ENCODE measurements at regions not wholly inside any gene's neighbourhood (a gene's known extent, or its start where the extent isn't known, plus 50 kb on each side); places are given as distances from the start of the nearest gene placed in this dataset.

- no peak for DNase-seq (ENCODE audit: low read depth)
Observed at GRCh38 chr21:16013570-16013969, 283.8 kb downstream of the USP25 start.

DNA sequence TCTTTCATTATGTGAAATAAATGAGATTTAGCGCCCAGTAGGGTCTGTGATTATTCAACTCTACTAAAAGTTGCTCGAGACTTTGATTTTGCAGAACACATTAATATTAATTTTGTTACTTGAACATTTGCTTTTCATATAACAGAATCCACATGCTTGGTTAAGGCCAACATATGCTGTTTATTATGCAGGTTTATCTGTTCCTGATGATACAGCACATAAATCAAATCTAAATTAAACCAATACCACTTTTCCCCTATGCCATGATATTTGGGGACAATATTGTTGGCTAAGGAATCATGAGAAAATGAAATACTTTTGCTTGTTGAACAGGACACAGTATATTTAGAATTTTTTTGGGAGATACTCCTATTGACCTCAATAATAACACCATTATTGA, 291.1 kb downstream of the USP25 start:
- DNase-seq (ENCODE audit: low read depth): no peak

- no peak for DNase-seq (ENCODE audit: low read depth)
Observed at GRCh38 chr21:16022116-16022515, 292.3 kb downstream of the USP25 start.

DNA sequence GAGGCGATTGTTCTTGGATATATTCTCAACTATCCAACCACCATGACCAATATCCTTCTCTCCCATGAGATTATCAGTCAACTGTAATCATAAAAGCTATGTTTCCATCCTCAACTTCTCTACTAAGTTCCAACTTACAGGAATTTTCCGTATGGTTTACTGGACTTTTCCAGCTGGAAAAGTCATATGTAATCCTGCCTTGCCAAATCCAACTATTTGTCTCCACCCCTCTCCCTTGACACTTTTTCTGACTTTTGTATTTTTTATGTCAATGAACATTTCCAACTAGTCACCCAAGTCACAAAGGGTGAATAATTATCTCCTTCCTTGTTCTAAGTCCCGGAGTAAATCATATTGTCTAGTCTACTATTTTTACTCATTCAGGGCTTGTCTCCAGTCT, 293.1 kb downstream of the USP25 start:
- DNase-seq (ENCODE audit: low read depth): no peak

- DNase-seq (ENCODE audit: low read depth): no peak
Observed at GRCh38 chr21:16028142-16028541, 298.4 kb downstream of the USP25 start.

DNA sequence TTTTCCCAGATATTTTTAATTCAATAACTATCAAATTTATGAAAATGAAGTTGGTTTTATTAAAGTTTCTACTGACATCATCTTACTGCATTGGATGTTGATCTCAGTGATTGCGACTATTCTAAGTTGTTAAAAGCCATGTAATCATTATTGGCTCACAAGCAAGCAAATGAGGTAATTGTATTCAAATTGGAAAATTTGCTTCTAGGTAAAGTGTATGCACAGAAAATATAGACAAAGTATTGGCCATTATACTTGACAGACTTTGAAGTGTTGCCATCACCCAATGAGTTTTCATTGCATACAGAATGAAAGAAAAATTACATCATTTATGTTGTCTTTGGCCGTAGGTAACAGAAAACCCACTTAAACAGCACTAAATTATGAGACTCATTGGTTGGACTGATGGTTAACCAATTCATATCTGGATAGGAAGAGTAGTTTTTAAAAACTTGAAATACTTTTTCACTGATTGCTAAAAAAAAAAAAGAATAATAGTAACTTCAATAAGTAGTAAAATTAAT, 299.2 kb downstream of the USP25 start:
- DNase-seq (ENCODE audit: low read depth): no peak

DNA sequence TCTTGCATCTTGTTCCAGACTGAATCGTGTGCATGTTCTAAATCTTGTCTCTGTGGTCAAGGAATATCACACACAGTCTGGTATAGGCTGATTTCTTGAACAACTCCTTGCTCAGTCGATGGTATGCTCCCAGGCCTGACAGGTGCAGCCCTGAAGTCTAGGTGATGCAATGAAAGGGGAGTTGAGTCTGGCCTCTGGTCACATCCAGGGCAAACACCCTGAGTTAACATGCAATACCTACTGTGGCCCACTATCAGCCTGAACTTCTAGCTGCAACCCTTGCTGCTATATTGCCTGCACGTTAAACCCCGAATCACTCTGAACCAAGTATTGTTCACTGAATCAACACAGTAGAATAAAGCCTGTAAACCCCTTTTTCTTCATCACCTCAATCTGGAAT, 303.4 kb downstream of the USP25 start:
- DNase-seq (ENCODE audit: low read depth): no peak

DNA sequence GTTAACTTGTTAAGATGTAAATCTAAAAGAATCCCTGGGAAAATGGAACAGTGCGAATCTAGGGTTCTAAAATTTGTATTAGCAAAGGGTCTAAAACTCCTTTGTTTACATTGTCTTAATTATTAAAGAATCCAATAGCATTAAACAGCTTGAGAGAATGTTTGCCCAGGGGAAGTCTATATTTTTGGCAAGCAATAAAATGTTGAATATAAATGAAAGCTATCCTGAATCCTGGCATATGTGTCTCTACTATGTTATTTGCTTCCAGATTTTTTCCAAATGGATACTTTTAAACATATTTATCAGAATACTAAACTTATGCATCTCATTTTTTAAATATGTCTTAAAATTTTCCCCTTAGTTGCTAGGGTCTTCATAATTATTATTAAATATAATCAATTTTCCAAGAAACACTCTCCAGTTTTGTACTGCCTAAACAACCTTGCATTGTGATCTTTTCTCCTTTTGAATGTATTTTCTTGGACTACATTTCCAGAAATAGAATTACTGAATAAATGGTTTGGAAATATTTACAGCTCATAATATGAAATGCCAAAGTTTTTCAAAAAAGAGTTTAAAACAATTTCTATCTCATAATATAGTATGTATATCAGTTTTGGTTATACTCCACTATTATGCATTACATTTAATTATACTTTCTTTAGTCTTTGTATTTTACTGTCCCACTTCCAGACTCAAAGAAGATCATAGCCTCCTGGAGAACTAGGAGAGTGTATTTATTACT, 304.8 kb downstream of the USP25 start:
- DNase-seq (ENCODE audit: low read depth): no peak

GRCh38 chr21:16037421-16037955, 307.7 kb downstream of the USP25 start:
- no peak for DNase-seq (ENCODE audit: low read depth)

DNA sequence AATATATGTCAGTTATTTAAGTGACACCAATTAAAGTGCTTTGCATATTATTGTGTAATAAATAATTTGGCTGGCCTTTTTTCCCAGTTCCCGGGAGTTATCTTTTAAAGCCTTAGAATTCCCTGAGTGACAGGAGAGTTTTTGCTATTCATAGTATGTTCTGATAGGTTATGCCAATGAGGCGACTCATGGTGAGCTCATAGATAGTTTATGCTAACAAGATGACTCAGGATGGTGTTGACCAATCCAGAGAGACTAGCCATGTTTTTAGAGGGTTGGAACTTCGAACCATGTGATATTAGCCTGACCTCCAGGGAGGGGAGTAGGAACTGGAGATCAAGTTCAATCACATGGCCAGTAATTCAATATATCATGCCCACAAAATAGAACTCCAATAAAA, 310.8 kb downstream of the USP25 start:
- DNase-seq (ENCODE audit: low read depth): no peak

- DNase-seq (ENCODE audit: low read depth): no peak
Observed at GRCh38 chr21:16044676-16045075, 314.9 kb downstream of the USP25 start.

- no peak for DNase-seq (ENCODE audit: low read depth)
Observed at GRCh38 chr21:16046656-16047330, 317.0 kb downstream of the USP25 start.

GRCh38 chr21:16047904-16048303, 318.1 kb downstream of the USP25 start:
- DNase-seq (ENCODE audit: low read depth): no peak

DNA sequence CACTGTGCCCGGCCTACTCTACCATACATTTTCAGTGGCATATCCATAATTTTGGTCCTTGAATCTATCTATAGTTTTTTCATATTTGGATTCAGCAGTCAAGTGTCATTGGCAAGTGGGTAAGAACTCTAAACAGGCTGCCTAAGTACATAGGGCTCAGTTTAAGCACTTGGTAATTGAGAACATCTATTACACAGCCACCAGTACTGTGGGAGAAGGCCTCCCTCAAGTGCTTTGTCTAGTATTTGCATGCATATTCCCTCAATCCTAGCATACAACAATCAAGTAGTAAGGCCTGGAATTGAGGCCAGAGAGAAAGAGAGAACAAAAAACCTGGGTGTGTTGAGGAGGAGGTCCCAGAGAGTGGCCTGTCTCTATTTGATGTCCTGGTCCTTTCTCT, 325.2 kb downstream of the USP25 start:
- DNase-seq (ENCODE audit: low read depth): no peak

DNA sequence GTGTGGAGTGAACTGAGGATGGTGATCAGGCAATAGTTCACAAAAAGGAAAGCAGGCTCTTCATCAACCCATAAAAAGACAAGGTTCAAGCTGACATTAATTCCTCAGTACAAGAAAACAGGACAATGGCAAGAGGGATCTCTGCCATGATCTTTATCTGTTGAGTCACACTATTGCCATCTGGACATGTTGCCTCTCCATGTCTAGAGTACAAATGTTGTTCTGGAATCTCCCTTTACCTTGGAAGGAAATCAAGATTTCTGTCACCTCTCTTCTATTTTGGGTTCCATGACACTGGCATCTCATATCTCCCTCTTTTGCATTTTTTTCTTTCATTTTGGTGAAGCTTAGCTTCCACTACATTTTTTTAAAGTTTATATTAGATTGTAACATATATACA, 329.1 kb downstream of the USP25 start:
- DNase-seq (ENCODE audit: low read depth): no peak

- DNase-seq (ENCODE audit: low read depth): no peak
Observed at GRCh38 chr21:16059981-16060380, 330.2 kb downstream of the USP25 start.

- no peak for DNase-seq (ENCODE audit: low read depth)
Observed at GRCh38 chr21:16061194-16061593, 331.4 kb downstream of the USP25 start.

- DNase-seq (ENCODE audit: low read depth): no peak
Observed at GRCh38 chr21:16069178-16070112, 339.7 kb downstream of the USP25 start.

DNA sequence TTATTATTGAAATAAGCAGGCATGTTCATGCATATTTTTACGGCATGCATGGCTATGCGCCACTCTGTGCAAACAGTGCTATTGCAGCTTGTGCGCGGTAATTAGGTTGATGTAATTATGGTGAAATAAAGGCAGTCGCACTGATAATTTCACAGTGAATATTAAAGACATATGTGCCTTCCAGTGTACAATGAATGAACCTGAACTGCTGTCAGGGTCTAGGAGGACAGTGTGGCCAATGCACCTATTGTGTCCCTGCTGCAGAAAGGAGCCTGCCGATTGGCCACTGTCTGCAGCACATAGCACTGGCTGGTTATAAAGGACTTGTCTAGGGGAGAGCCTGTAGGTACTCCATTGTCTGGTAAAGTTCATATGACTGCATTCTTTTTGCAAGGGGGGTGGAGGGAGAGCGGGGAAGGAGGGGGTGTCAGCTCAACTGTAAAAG, 340.4 kb downstream of the USP25 start:
- no peak for DNase-seq (ENCODE audit: low read depth)

- no peak for DNase-seq (ENCODE audit: low read depth)
Observed at GRCh38 chr21:16071092-16071491, 341.3 kb downstream of the USP25 start.

GRCh38 chr21:16071761-16072160, 342.0 kb downstream of the USP25 start:
- no peak for DNase-seq (ENCODE audit: low read depth)

GRCh38 chr21:16072221-16072620, 342.4 kb downstream of the USP25 start:
- DNase-seq (ENCODE audit: low read depth): no peak

Measured in stimulated activated CD8-positive, alpha-beta memory T cell treated with anti-CD3 and anti-CD28 coated beads, Interleukin-12 subunit alpha, Interleukin-12 subunit beta, amount 100 ng/mL, for 1 hour (primary cell).